Loucy (cell line): ENCODE measurements at regions not wholly inside any gene's neighbourhood (a gene's known extent, or its start where the extent isn't known, plus 50 kb on each side); places are given as distances from the start of the nearest gene placed in this dataset.

Experiments used
- H2AFZ ChIP-seq: fragments of 200-600 bp; sonication (generic); 2 replicates; pipeline ENCODE4 v1.6.0; 2016; ENCODE audit warnings: antibody characterized with exemption, mild to moderate bottlenecking, low read length, moderate library complexity
- H3F3A ChIP-seq: fragments of 200-600 bp; 2 replicates; pipeline ENCODE4 v1.6.0; 2016; ENCODE audit warnings: antibody characterized with exemption, low read depth, mild to moderate bottlenecking
- H3K27me3 ChIP-seq: fragments of 200-600 bp; sonication (generic); 2 replicates; pipeline ENCODE4 v1.6.1; 2014; ENCODE audit warnings: low read length, mild to moderate bottlenecking; ENCODE audit not compliant: insufficient read depth, poor library complexity, severe bottlenecking
- H3K36me3 ChIP-seq: fragments of 200-600 bp; sonication (generic); 2 replicates; pipeline ENCODE4 v1.6.1; 2016; ENCODE audit warnings: low read length; ENCODE audit not compliant: insufficient read depth
- H3K4me1 ChIP-seq: fragments of 200-600 bp; sonication (generic); 2 replicates; pipeline ENCODE4 v1.5.1; 2014; ENCODE audit warnings: low read length, mild to moderate bottlenecking; ENCODE audit not compliant: insufficient read depth, poor library complexity, severe bottlenecking
- H3K4me2 ChIP-seq: fragments of 200-600 bp; sonication (generic); 2 replicates; pipeline ENCODE4 v1.6.0; 2014; ENCODE audit warnings: antibody characterized with exemption, low read length, low read depth, mild to moderate bottlenecking; ENCODE audit not compliant: poor library complexity, severe bottlenecking
- H3K4me3 ChIP-seq: fragments of 200-600 bp; sonication (generic); 2 replicates; pipeline ENCODE4 v1.5.1; 2014; ENCODE audit warnings: low read length, mild to moderate bottlenecking, mixed read lengths; ENCODE audit not compliant: poor library complexity, severe bottlenecking
- H3K79me2 ChIP-seq: fragments of 200-600 bp; sonication (generic); 2 replicates; pipeline ENCODE4 v1.6.1; 2014; ENCODE audit warnings: low read length; ENCODE audit not compliant: insufficient read depth
- H3K9ac ChIP-seq: fragments of 200-600 bp; sonication (generic); 2 replicates; pipeline ENCODE4 v1.6.0; 2014; ENCODE audit warnings: mild to moderate bottlenecking, low read depth, low read length, moderate library complexity; ENCODE audit not compliant: poor library complexity, severe bottlenecking
- H3K9me2 ChIP-seq: fragments of 200-600 bp; sonication (generic); replicated peaks from 2 replicates; pipeline ENCODE4 v1.6.1; 2016; ENCODE audit warnings: low read depth, low read length, mixed read lengths
- H3K9me3 ChIP-seq: fragments of 200-600 bp; sonication (generic); 2 replicates; pipeline ENCODE4 v1.6.1; 2014; ENCODE audit warnings: mild to moderate bottlenecking, antibody characterized with exemption, low read length, low read depth; ENCODE audit not compliant: insufficient read depth
- H4K20me1 ChIP-seq: fragments of 200-600 bp; sonication (generic); 2 replicates; pipeline ENCODE4 v1.6.0; 2014; ENCODE audit warnings: antibody characterized with exemption, low read length, mild to moderate bottlenecking; ENCODE audit not compliant: insufficient read depth, poor library complexity, severe bottlenecking
- EZH2phosphoT487 ChIP-seq: fragments of 200-600 bp; IDR thresholded peaks from 2 replicates; pipeline ENCODE4 v1.6.1; 2018; ENCODE audit warnings: antibody characterized with exemption, mild to moderate bottlenecking, moderate library complexity, borderline replicate concordance
- TF ChIP-seq, protein P1 (sequence below): fragments of 200-600 bp; sonication (generic); conservative IDR thresholded peaks from 2 replicates; pipeline ENCODE4 v1.5.1; 2014; ENCODE audit warnings: mild to moderate bottlenecking, antibody characterized with exemption, low read length

DNA sequence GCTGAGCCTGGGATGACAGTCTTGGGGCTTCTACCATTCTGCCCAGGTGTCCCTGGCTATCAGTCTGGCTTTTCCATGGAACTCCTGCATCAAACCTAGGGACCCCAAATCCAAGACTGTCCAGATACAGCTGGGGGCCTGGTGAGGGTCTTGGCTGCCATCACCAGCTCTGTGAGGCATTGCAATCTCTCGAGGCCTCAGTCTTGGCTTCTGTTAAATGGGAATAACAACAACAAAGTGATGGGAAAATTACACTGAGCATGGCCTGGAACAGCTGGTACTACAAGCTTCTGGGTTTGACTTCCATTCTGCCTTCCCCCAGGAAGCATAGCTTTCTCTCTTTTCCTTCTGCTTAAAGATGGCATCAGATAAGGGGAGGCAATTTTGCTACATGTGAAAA lies 50.0 kb upstream of the LCTL start:
- Histone ChIP-seq H3K4me2 (no peak overlapping the region), H3K27me3 (no peaks in the 10 kb centered on the region), H3K4me1 (no peaks in the 10 kb centered on the region), H3K79me2 (no peaks in the 10 kb centered on the region), H3K9me3 (no peaks in the 10 kb centered on the region), H3K4me3 (no peak overlapping the region), H3K9me2 (no peaks in the 10 kb centered on the region), H4K20me1 (no peaks in the 10 kb centered on the region), H3K36me3 (no peaks in the 10 kb centered on the region), H3K9ac (no peak overlapping the region), H2AFZ (no peak overlapping the region), H3F3A (no peaks in the 10 kb centered on the region)
- TF ChIP-seq EZH2phosphoT487, result no peak
- TF ChIP-seq, protein P1, sequence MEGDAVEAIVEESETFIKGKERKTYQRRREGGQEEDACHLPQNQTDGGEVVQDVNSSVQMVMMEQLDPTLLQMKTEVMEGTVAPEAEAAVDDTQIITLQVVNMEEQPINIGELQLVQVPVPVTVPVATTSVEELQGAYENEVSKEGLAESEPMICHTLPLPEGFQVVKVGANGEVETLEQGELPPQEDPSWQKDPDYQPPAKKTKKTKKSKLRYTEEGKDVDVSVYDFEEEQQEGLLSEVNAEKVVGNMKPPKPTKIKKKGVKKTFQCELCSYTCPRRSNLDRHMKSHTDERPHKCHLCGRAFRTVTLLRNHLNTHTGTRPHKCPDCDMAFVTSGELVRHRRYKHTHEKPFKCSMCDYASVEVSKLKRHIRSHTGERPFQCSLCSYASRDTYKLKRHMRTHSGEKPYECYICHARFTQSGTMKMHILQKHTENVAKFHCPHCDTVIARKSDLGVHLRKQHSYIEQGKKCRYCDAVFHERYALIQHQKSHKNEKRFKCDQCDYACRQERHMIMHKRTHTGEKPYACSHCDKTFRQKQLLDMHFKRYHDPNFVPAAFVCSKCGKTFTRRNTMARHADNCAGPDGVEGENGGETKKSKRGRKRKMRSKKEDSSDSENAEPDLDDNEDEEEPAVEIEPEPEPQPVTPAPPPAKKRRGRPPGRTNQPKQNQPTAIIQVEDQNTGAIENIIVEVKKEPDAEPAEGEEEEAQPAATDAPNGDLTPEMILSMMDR, result no peak

DNA sequence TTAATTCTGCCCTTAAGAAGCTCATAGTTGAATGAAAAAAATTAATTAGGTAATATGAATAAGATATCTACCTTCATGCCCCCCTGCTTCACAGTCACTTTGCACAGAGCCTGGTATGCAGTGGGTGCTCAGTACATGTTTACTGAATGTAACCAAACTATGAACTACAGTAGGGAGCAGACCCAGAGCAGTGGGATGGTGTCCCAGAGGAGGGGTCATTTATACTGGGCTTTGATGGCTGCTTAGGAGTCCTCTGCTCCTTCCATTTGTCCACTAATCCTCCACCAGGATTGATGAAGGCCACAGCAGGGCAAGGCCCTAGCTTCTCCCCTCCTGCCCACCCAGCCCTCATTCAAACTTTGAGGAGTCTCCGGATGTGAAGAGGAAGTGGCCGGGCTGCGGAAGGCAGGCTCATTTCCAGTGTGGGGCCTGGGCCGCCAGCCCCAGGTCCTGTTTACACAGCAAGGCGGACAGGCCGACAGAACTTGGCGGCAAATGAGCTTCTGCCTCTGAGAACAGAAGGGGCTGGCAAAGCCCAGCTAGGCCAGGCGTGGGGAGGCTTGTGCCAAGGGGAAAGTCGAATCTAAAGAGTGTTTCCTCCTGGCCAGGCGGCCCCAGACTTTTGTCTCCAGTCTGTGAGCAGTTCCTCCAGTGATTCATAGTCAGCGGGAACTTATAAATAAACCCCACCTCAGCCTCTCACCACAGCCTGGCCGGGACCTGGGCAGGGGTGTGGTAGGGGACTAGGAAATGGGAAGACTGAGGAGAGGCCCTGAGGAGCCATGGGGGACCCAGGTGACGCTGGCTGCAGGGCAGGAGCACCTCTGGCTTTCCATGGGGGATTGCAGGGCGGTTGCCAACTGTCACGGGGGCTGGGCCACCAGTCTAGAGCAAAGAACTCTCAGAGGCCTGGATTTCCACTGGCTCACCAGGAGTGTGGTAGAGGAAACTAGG lies 51.6 kb upstream of the LCTL start:
- H3K36me3 ChIP-seq, result no peaks in the 10 kb centered on the region
- no peaks in the 10 kb centered on the region for H3F3A ChIP-seq
- no peak for TF ChIP-seq EZH2phosphoT487
- TF ChIP-seq, protein P1, result no peak
- no peaks in the 10 kb centered on the region for H3K79me2 ChIP-seq
- H2AFZ ChIP-seq, result no peak overlapping the region
- no peaks in the 10 kb centered on the region for H3K27me3 ChIP-seq
- H3K9ac ChIP-seq, result no peak overlapping the region
- H3K9me2 ChIP-seq, result no peaks in the 10 kb centered on the region
- no peak overlapping the region for H3K4me3 ChIP-seq
- H3K4me2 ChIP-seq, result no peak overlapping the region
- no peaks in the 10 kb centered on the region for H4K20me1 ChIP-seq
- H3K9me3 ChIP-seq, result no peaks in the 10 kb centered on the region
- H3K4me1 ChIP-seq, result no peaks in the 10 kb centered on the region

DNA sequence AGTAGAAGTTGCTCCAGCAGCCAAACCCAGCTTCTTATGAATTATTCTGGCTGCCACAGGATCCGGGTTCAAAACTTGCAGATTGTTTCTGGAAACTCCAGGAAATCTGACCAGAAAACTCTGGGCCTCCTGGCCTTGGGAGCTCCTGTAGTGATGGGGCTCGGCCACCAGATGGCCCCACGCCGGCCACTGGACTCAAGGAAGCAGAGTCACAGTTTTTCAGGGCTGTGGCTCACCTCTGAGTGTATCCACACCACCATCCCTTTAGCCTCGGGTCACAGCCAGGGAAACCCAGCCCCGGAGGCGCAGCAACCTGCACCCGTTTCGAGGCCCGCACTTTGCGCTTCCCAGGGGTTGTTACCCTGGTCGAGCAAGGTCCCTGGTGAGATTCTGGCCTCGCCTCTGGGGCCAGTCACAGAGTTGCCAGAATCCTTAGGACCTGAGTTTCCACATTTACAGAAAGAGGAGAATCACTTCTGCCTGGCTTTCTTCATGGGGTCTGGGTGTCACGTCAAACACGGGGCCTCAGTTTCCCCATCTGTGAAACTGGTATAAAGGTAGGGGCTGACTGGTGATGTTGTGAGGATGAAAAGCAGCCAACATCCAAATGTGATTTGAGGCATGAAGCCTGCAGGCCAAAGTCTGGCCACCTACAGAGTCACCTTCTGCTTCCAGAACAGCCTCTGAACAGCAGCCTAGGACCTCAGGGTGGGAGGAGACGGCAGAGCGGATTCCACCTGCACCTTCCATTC lies 53.5 kb upstream of the LCTL start:
- Histone ChIP-seq H3K4me1 (no peaks in the 10 kb centered on the region), H3K9ac (no peak overlapping the region), H3K4me2 (no peak overlapping the region), H3K9me2 (no peaks in the 10 kb centered on the region), H3K79me2 (no peaks in the 10 kb centered on the region), H4K20me1 (no peaks in the 10 kb centered on the region), H2AFZ (peak overlapping the region; percentile 38; the same call in 1 of the 2 replicates), H3K36me3 (no peaks in the 10 kb centered on the region), H3K4me3 (no peak overlapping the region), H3K9me3 (no peaks in the 10 kb centered on the region), H3F3A (no peaks in the 10 kb centered on the region), H3K27me3 (no peaks in the 10 kb centered on the region)
- TF ChIP-seq, protein P1, result peak; percentile 89
- no peak for TF ChIP-seq EZH2phosphoT487
